AG09319 (cell line): ENCODE measurements at regions not wholly inside any gene's neighbourhood (a gene's known extent, or its start where the extent isn't known, plus 50 kb on each side); places are given as distances from the start of the nearest gene placed in this dataset.

ENCODE experiments used
- DNase-seq: peaks from one replicate; pipeline ENCODE4 v3.0.0-alpha.2; 2010; ENCODE audit warnings: low read depth; ENCODE audit errors: extremely low read depth
- TF ChIP-seq, protein P1 (sequence below): IDR thresholded peaks from 2 replicates; pipeline ENCODE4 v1.5.1; 2011; ENCODE audit warnings: low read depth, mild to moderate bottlenecking, inconsistent platforms, low read length, moderate library complexity

GRCh38 chr5:38190111-38190510, 68.2 kb upstream of the EGFLAM start:
- no peak for DNase-seq
- TF ChIP-seq, protein P1, sequence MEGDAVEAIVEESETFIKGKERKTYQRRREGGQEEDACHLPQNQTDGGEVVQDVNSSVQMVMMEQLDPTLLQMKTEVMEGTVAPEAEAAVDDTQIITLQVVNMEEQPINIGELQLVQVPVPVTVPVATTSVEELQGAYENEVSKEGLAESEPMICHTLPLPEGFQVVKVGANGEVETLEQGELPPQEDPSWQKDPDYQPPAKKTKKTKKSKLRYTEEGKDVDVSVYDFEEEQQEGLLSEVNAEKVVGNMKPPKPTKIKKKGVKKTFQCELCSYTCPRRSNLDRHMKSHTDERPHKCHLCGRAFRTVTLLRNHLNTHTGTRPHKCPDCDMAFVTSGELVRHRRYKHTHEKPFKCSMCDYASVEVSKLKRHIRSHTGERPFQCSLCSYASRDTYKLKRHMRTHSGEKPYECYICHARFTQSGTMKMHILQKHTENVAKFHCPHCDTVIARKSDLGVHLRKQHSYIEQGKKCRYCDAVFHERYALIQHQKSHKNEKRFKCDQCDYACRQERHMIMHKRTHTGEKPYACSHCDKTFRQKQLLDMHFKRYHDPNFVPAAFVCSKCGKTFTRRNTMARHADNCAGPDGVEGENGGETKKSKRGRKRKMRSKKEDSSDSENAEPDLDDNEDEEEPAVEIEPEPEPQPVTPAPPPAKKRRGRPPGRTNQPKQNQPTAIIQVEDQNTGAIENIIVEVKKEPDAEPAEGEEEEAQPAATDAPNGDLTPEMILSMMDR, result no peak

GRCh38 chr5:38189081-38189504, 69.3 kb upstream of the EGFLAM start:
- TF ChIP-seq, protein P1, result no peak
- DNase-seq, result no peak

DNA sequence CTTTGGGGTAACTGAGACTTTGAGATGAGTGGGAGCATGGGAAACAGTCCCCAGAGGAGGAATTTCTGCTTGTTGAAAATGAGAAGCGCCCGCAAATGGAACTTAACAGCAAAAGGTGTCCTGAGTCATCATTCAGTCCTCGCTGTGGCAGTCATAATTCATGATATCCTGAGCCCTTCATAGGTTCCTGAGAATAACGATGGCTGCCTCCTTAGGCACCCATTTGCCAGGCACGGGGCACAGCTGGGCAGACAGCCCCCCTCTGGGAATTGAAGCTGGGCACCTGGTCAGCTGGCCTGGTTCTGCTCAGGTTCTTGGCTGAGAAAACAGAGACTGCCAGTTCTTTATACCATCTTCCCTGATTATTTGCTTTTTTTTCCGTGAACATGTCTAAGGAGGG, 69.8 kb upstream of the EGFLAM start:
- TF ChIP-seq, protein P1, result no peak
- DNase-seq, result no peak

DNA sequence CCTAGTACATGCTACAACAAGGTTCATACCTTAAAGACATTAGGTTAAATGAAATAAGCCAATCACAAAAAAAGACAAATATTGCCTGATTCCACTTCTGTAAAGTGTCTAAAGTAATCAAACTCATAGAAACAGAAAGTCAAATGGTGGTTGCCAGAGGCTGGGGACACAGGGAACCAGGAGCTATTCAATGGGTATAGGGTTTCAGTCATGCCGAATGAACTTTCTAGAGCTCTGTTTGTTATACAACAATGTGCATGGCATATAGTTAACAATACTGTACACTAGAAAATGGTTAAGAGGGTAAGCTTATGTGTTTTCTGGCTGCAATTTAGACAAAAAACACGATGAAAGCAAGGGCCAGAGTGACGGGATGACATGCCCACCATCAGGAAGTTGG, 70.8 kb upstream of the EGFLAM start:
- DNase-seq, result no peak
- TF ChIP-seq, protein P1, result no peak

GRCh38 chr5:38184627-38185026, 73.7 kb upstream of the EGFLAM start:
- DNase-seq, result no peak
- TF ChIP-seq, protein P1, result no peak

DNA sequence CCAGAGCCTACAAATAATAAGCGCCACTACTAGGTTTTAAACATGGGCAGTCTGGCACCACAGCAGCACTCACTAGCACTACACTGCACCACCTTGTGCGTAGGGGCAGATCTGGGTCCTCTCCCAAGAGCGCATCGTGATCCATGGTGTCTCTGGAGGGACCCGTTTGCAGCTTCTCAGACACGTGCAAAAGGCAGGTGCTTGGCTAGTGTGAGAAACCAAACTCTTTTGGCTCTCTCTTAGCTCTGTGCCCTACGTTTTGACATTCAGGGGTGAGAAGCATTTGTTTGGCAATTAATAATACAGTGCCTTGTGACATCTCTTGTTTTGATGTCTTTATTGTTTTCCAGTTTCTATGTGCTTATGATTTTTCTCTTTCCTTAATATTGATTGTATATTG, 75.4 kb upstream of the EGFLAM start:
- no peak for DNase-seq
- TF ChIP-seq, protein P1, result no peak

GRCh38 chr5:38168029-38168428, 90.3 kb upstream of the EGFLAM start:
- TF ChIP-seq, protein P1, result no peak
- DNase-seq, result no peak
